ENCODE measurements at regions not wholly inside any gene's neighbourhood (a gene's known extent, or its start where the extent isn't known, plus 50 kb on each side); places are given as distances from the start of the nearest gene placed in this dataset.

DNA sequence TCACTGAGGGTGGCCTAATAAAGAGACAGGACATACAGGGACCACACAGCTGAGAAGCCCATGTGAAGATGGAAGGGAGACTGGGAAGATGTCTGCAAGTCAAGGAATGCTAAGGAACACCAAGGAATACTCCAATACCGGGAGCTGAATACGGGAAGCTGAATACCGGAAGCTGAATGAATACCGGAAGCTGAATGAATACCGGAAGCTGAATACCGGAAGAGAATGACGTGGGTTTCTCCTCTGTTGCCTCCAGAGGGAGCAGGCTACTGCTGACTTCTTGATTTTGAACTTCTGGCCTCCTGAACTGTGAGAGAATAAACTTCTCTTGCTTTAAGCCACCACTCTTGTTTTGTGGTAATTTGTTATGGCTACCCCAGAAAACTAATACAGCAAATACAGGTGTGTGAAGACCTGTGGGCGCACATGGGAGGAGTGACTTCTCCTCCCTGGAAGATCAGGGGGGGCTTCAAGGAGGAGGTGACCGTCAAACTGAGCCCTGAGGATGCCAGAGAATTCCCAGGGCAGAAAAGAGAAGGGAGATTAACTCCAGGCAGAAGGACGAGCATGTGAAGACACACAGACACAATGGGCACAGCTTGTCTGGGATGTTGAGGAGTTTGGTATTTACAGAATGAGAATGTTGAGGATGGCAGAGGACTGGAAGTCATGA lies 259.9 kb downstream of the IRF8 start:
- Mint-ChIP-seq H3K36me3 (no peaks in the 10 kb centered on the region), H3K4me1 (no peaks in the 10 kb centered on the region), H3K27ac (no peak overlapping the region), H3K9me3 (ENCODE audit: low read depth) (peaks cover 2% of the 10 kb centered on the region), H3K27me3 (peaks cover 4% of the 10 kb centered on the region), H3K4me3 (no peak overlapping the region)
- CTCF ChIA-PET = no interaction called here
- no peak for DNase-seq
- no peak for ATAC-seq

DNA sequence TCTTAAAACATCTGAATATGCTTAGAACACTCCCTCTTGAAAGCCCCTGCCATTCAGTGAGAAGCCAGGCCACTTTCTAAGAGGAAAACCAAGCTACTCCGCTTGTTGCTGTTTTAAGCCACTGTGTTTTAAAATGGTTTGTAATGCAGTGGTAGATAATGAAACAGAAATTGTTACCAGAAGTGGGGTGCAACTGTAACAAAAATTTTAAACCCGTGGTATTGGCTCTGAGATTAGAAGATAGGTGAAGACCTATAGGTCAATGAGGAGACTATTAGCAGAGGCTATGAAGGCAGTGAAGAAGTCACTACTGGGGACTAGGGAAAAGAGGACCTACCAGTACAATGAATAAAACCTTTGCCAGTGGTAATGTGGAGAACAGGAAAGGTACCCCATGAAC lies 266.5 kb downstream of the IRF8 start:
- ATAC-seq (no peak), DNase-seq (no peak)
- Mint-ChIP-seq H3K27me3 (peaks cover 5% of the 10 kb centered on the region), H3K4me3 (no peak overlapping the region), H3K4me1 (peaks cover 4% of the 10 kb centered on the region), H3K36me3 (peaks cover 2% of the 10 kb centered on the region), H3K27ac (no peak overlapping the region), H3K9me3 (ENCODE audit: low read depth) (peaks cover 9% of the 10 kb centered on the region)
- CTCF ChIA-PET = no interaction called here

DNA sequence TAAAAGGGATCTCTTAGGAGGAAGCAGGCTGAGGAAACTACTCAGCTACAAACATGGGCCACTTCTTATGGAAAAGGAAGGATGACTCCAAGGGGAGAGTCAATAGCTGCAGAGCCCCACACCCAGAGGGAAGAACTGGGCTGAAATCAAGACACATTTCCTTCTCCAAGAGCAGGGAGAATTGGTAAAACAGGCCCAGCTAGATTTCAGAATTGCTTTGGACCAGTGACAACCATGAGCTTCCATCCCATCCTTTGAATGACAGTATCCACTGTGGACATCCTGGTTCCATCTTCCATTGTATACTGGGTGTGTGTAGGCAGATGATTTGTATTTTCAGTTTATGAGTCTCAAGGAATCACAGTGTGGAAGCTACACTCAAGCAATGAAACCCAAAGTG lies 267.5 kb downstream of the IRF8 start:
- Mint-ChIP-seq H3K27ac (no peak overlapping the region), H3K4me3 (no peak overlapping the region), H3K36me3 (peaks cover 2% of the 10 kb centered on the region), H3K27me3 (peaks cover 5% of the 10 kb centered on the region), H3K4me1 (peaks cover 4% of the 10 kb centered on the region), H3K9me3 (ENCODE audit: low read depth) (peaks cover 9% of the 10 kb centered on the region)
- no peak for ATAC-seq
- DNase-seq = no peak
- CTCF ChIA-PET = no interaction called here

DNA sequence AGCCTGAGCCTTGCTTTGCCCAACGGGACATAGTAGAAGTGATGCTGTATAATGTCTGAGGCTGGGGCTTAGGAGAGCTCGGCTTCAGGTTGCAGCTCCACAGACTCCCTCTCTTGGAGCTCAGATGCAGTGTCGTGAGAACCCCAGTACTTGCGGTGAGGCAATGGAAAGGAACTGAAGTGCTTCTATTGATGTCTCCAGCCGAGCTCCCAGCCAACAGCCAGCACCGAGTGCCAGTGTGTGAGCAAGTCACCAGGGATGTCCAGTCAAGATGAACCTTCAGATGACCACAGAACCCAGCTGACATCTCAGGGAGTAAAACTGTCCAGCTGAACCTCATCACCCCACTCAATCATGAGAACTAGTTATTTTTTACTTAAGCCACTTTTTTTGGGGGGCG lies 268.1 kb downstream of the IRF8 start:
- Mint-ChIP-seq H3K36me3 (peaks cover 2% of the 10 kb centered on the region), H3K27ac (no peak overlapping the region), H3K9me3 (ENCODE audit: low read depth) (peaks cover 9% of the 10 kb centered on the region), H3K27me3 (peaks cover 5% of the 10 kb centered on the region), H3K4me1 (peaks cover 4% of the 10 kb centered on the region), H3K4me3 (no peak overlapping the region)
- CTCF ChIA-PET = no interaction called here
- DNase-seq = no peak
- no peak for ATAC-seq

DNA sequence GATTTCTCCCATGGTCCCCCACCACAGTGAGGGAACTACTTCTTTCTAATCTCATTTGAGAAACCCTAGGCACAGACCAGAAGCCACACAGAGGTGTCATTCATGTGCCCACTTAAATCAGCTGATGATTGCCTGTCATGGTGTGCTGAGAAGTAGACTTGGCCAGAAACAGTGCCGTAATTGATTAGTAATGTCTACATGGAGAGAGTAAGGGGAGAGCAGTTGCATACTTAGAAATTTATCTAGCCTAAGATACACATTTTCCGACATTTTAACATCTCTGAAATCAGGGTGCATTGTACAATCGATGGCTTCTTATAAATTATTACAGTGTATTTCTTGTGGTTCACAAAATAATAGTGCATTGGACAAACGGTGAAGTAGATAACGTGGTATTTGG lies 271.8 kb downstream of the IRF8 start:
- H3K36me3 Mint-ChIP-seq = no peaks in the 10 kb centered on the region
- H3K27ac Mint-ChIP-seq = no peak overlapping the region
- DNase-seq = no peak
- CTCF ChIA-PET = no interaction called here
- peaks cover 4% of the 10 kb centered on the region for H3K4me1 Mint-ChIP-seq
- H3K27me3 Mint-ChIP-seq = peaks cover 3% of the 10 kb centered on the region
- ATAC-seq = no peak
- no peak overlapping the region for H3K4me3 Mint-ChIP-seq
- peaks cover under 1% of the 10 kb centered on the region for H3K9me3 Mint-ChIP-seq (ENCODE audit: low read depth)

DNA sequence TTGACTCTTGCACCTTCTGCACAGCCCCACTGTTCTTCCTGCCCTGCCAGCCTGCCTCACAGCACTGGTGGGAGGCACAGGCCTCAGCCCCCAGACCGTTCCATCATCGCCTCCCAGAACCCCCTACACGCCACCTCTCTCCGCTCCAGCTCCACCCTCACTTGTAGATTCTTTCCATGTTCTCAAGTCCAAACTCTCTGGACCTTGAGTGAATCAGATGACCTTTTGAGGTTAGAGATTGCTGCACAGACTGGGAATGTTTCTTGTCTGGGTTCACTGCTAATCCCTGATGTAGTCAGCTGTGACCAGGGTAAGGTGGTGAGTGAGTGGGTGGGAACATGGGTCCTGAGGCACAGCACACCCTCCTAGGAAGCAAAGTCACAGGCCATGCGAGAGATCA lies 272.4 kb downstream of the IRF8 start:
- peaks cover 4% of the 10 kb centered on the region for H3K4me1 Mint-ChIP-seq
- H3K9me3 Mint-ChIP-seq (ENCODE audit: low read depth) = no peaks in the 10 kb centered on the region
- H3K4me3 Mint-ChIP-seq = no peak overlapping the region
- DNase-seq (no peak), ATAC-seq (no peak)
- no peak overlapping the region for H3K27ac Mint-ChIP-seq
- no peaks in the 10 kb centered on the region for H3K36me3 Mint-ChIP-seq
- peaks cover 3% of the 10 kb centered on the region for H3K27me3 Mint-ChIP-seq
- CTCF ChIA-PET = no interaction called here

DNA sequence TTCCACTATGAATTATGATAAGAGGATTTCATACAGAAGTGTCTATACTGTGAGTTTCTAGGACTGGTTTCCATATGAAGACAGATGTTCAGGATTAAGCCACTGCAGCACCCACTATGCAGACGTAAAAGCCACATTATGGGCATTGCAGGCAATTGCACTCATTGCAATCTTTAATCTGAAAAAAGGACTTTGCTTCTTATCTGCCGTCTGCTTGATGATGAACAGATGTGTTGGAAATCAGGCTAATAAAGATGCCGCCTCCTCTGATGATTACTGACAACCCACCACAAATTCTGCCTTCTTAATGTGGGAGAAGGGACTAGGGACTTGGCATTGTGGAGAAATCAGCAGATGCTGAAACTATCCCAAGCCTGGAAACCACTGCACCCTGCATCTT lies 276.9 kb downstream of the IRF8 start:
- H3K27me3 Mint-ChIP-seq = peaks cover 3% of the 10 kb centered on the region
- no peaks in the 10 kb centered on the region for H3K36me3 Mint-ChIP-seq
- H3K9me3 Mint-ChIP-seq (ENCODE audit: low read depth) = no peaks in the 10 kb centered on the region
- DNase-seq (no peak), ATAC-seq (no peak)
- CTCF ChIA-PET = no interaction called here
- H3K4me1 Mint-ChIP-seq = no peaks in the 10 kb centered on the region
- no peak overlapping the region for H3K4me3 Mint-ChIP-seq
- no peak overlapping the region for H3K27ac Mint-ChIP-seq

DNA sequence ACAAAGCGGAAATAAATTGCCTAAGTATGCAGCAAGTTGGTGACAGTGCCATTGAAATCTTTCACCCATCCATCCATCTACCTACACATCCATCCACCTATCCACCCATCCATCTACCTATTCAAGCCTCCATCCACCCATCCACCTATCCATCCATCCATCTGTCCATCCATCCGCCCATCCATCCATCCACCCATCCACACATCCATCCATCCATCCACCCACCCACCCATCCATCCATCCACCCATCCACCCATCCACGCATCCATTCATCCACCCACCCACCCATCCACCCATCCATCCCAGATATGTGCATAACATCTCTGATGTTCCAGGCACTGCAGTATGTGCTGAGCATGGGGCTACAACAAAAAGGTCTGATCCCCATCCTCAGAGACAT lies 277.5 kb downstream of the IRF8 start:
- peaks cover 3% of the 10 kb centered on the region for H3K27me3 Mint-ChIP-seq
- no peaks in the 10 kb centered on the region for H3K9me3 Mint-ChIP-seq (ENCODE audit: low read depth)
- no peak overlapping the region for H3K4me3 Mint-ChIP-seq
- no peaks in the 10 kb centered on the region for H3K4me1 Mint-ChIP-seq
- CTCF ChIA-PET = no interaction called here
- no peak overlapping the region for H3K27ac Mint-ChIP-seq
- H3K36me3 Mint-ChIP-seq = no peaks in the 10 kb centered on the region
- ATAC-seq = no peak
- no peak for DNase-seq

DNA sequence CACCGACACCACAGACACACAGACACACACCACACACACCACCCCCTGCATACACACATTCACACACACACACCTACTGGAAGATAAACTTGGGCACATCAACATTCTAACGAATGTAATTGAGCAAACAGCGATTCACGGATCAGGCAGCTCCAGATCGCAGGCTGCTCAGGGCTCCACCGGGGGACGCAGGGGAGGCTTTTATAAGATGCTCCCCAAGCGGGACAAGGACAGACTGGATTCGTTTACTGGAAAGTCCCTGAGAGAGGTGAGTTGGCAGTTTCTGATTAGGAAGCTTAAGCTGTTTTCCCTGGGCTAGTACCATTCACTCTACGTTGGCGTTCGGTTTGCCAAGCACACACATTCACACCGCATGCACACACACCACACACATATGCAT lies 281.3 kb downstream of the IRF8 start:
- no peaks in the 10 kb centered on the region for H3K9me3 Mint-ChIP-seq (ENCODE audit: low read depth)
- no peaks in the 10 kb centered on the region for H3K36me3 Mint-ChIP-seq
- CTCF ChIA-PET = no interaction called here
- no peak for DNase-seq
- ATAC-seq = no peak
- no peaks in the 10 kb centered on the region for H3K4me1 Mint-ChIP-seq
- H3K4me3 Mint-ChIP-seq = no peak overlapping the region
- no peaks in the 10 kb centered on the region for H3K27me3 Mint-ChIP-seq
- no peak overlapping the region for H3K27ac Mint-ChIP-seq

DNA sequence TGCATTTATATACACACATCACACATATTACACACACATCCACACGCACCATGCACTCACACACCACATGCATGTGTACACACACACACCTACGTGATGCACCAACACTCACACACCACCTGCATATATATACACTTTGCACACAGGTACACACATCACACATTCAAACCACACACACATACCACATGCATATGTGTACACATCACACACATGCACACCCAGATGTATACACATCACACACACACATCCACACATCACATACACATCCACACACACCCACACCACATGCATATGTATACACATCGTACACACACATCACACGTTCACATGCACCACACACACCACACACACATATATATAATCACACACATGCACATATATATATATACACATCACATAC lies 281.8 kb downstream of the IRF8 start:
- no peaks in the 10 kb centered on the region for H3K4me1 Mint-ChIP-seq
- H3K27me3 Mint-ChIP-seq = no peaks in the 10 kb centered on the region

DNA sequence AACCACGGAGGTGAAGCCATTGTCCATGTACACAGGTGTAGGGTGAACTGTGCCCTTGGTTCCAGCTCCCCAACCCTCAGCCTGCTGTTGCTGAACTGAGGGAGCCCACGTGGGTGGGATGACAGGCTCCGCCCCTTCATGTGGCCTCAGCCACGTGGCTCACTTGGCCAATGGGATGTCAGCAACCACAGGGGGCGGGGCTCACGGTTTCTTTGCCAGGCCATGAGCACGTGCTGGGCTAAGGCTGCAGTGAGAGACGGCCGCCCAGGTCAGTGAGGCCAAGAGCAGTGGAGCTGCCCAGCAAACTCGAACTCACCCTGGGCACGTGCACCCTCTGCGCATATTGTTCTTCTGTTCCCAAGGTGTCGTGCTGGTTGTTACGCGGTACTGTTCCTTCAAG lies 282.6 kb downstream of the IRF8 start:
- Mint-ChIP-seq H3K27ac (no peak overlapping the region), H3K4me3 (no peak overlapping the region), H3K36me3 (no peaks in the 10 kb centered on the region), H3K27me3 (no peaks in the 10 kb centered on the region), H3K4me1 (no peaks in the 10 kb centered on the region), H3K9me3 (ENCODE audit: low read depth) (no peaks in the 10 kb centered on the region)
- CTCF ChIA-PET = no interaction called here
- DNase-seq (no peak), ATAC-seq (no peak)

More for the DNA sequence above, 281.8 kb downstream of the IRF8 start:
- Mint-ChIP-seq H3K4me3 (no peak overlapping the region), H3K9me3 (ENCODE audit: low read depth) (no peaks in the 10 kb centered on the region), H3K36me3 (no peaks in the 10 kb centered on the region), H3K27ac (no peak overlapping the region)
- ATAC-seq (no peak), DNase-seq (no peak)
- CTCF ChIA-PET = no interaction called here

DNA sequence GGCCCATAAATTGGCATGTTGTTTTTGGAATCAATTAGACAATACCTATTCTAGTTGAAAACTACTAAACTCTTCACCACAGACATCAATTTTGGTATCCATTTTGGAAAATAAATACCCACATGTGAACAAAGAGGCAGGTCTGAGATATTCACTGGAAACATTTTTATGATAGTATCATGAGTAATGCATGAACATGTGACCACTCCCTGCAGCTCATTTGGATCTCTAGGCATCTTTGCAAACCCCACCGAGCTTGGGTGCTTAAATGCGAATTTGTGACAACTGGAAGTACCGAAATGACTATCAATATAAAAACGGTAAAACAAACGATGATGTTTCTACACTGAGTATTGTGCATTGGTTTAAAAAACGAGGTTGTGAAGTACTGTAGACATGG lies 285.2 kb downstream of the IRF8 start:
- ATAC-seq = no peak
- Mint-ChIP-seq H3K4me3 (no peak overlapping the region), H3K36me3 (no peaks in the 10 kb centered on the region), H3K9me3 (ENCODE audit: low read depth) (no peaks in the 10 kb centered on the region), H3K4me1 (no peaks in the 10 kb centered on the region), H3K27ac (no peak overlapping the region), H3K27me3 (no peaks in the 10 kb centered on the region)
- DNase-seq = no peak
- CTCF ChIA-PET = no interaction called here

DNA sequence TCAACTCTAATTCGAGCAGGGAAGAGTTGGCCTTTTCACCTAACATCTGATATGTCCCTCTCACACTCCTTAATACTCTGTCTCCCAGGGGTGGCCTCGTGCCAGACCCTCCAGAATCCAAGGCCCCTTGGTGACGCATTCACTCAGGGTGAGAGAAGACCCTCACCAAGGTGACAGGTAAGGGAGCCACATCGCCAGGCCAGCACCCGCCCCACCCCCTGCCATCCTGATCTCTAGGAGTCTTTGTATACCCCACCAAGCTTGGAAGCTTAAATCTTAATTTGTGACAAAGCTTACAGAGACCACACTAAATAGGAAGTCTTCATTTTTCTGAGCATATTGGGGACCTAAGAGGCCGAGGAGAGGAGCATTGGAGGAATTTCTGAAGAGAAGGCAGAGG lies 286.1 kb downstream of the IRF8 start:
- Mint-ChIP-seq H3K4me1 (no peaks in the 10 kb centered on the region), H3K4me3 (no peak overlapping the region), H3K9me3 (ENCODE audit: low read depth) (no peaks in the 10 kb centered on the region), H3K27ac (no peak overlapping the region), H3K27me3 (no peaks in the 10 kb centered on the region), H3K36me3 (no peaks in the 10 kb centered on the region)
- ATAC-seq (no peak), DNase-seq (no peak)
- CTCF ChIA-PET = no interaction called here

DNA sequence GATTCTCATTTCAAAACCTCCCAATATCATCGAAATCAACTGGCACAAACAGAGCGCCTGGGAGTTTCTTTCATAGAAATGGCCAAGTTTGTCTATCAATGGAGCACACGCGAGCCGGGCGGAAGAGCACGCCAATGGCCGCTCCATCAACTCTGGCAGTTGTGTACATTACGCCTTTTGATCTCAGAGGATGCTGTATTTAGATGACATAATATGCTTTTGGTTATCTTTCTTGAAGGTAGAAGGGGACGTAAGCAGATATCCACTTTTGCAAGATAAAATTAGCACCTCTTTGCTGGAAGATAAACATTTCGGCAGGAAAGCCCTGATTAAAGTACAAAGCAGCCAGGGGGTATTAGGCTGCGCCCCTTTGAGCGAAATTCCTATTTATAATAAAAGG lies 287.4 kb downstream of the IRF8 start:
- Mint-ChIP-seq H3K4me3 (no peak overlapping the region), H3K27me3 (peaks cover 8% of the 10 kb centered on the region), H3K36me3 (no peaks in the 10 kb centered on the region), H3K27ac (no peak overlapping the region), H3K4me1 (no peaks in the 10 kb centered on the region), H3K9me3 (ENCODE audit: low read depth) (no peaks in the 10 kb centered on the region)
- DNase-seq = no peak
- CTCF ChIA-PET = no interaction called here
- no peak for ATAC-seq

DNA sequence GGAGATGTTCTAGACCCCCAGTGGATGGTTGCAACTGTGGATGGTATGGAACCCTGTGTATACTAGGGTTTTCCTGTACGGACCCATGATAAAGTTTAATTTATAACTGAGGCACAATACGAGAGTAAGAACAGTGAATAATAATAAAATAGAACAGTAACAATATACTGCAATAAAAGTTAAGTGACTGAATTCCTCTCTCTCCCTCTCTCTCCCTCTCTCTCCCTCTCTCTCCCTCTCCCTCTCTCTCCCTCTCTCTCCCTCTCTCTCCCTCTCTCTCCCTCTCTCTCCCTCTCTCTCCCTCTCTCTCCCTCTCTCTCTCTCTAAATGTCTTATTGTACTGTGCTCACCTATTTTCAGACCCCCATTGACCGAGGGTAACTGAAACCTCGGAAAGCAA lies 291.0 kb downstream of the IRF8 start:
- CTCF ChIA-PET = no interaction called here
- Mint-ChIP-seq H3K27me3 (peaks cover 25% of the 10 kb centered on the region), H3K4me1 (no peaks in the 10 kb centered on the region), H3K4me3 (no peak overlapping the region), H3K36me3 (no peaks in the 10 kb centered on the region), H3K27ac (no peak overlapping the region), H3K9me3 (ENCODE audit: low read depth) (no peaks in the 10 kb centered on the region)
- no peak for ATAC-seq
- no peak for DNase-seq

All from activated CD8-positive, alpha-beta memory T cell treated with anti-CD3 and anti-CD28 coated beads, Interleukin-2, amount 10 ng/mL, durations not matched to agents 7 days and 5 days (primary cell).